NCI-H1417 treated with DMSO at 0.1 percent for 48 hours (cell line): ENCODE measurements at regions not wholly inside any gene's neighbourhood (a gene's known extent, or its start where the extent isn't known, plus 50 kb on each side); places are given as distances from the start of the nearest gene placed in this dataset.

Experiments used
- DNase-seq: peaks from one replicate; lab custom pipeline; 2025; lab: John Stamatoyannopoulos, UW

GRCh38 chr21:16837721-16838120 is 675.1 kb upstream of the CXADR start:
- DNase-seq = no peak

GRCh38 chr21:16838331-16838730 is 674.5 kb upstream of the CXADR start:
- DNase-seq = no peak

- DNase-seq = no peak
Observed at GRCh38 chr21:16840538-16840937, 672.3 kb upstream of the CXADR start.

- no peak for DNase-seq
Observed at GRCh38 chr21:16841975-16842695, 670.7 kb upstream of the CXADR start.

- no peak for DNase-seq
Observed at GRCh38 chr21:16842696-16843035, 670.2 kb upstream of the CXADR start.

- no peak for DNase-seq
Observed at GRCh38 chr21:16847211-16847610, 665.6 kb upstream of the CXADR start.

GRCh38 chr21:16851054-16851453 is 661.8 kb upstream of the CXADR start:
- no peak for DNase-seq

- DNase-seq = no peak
Observed at GRCh38 chr21:16855164-16855667, 657.6 kb upstream of the CXADR start.

- peak; percentile 89 for DNase-seq
Observed at GRCh38 chr21:16863362-16863905, 649.4 kb upstream of the CXADR start.

- DNase-seq = peak; percentile 89
Observed at GRCh38 chr21:16863908-16864307, 648.9 kb upstream of the CXADR start.

- DNase-seq = no peak
Observed at GRCh38 chr21:16865632-16866031, 647.2 kb upstream of the CXADR start.

- no peak for DNase-seq
Observed at GRCh38 chr21:16866851-16867250, 646.0 kb upstream of the CXADR start.

- DNase-seq = no peak
Observed at GRCh38 chr21:16870103-16870502, 642.7 kb upstream of the CXADR start.

GRCh38 chr21:16872616-16873015 is 640.2 kb upstream of the CXADR start:
- DNase-seq = no peak

- no peak for DNase-seq
Observed at GRCh38 chr21:16873176-16873575, 639.7 kb upstream of the CXADR start.

- DNase-seq = no peak
Observed at GRCh38 chr21:16873596-16873995, 639.2 kb upstream of the CXADR start.

GRCh38 chr21:16879479-16879878 is 633.4 kb upstream of the CXADR start:
- DNase-seq = no peak

GRCh38 chr21:16891821-16892220 is 621.0 kb upstream of the CXADR start:
- no peak for DNase-seq

GRCh38 chr21:16900685-16901084 is 612.2 kb upstream of the CXADR start:
- DNase-seq = no peak

GRCh38 chr21:16908077-16908476 is 604.8 kb upstream of the CXADR start:
- DNase-seq = no peak

GRCh38 chr21:16910435-16911165 is 602.2 kb upstream of the CXADR start:
- no peak for DNase-seq

GRCh38 chr21:16911166-16911607 is 601.7 kb upstream of the CXADR start:
- DNase-seq = no peak

GRCh38 chr21:16912075-16912474 is 600.8 kb upstream of the CXADR start:
- no peak for DNase-seq
